ENCODE measurements at regions not wholly inside any gene's neighbourhood (a gene's known extent, or its start where the extent isn't known, plus 50 kb on each side); places are given as distances from the start of the nearest gene placed in this dataset.

DNA sequence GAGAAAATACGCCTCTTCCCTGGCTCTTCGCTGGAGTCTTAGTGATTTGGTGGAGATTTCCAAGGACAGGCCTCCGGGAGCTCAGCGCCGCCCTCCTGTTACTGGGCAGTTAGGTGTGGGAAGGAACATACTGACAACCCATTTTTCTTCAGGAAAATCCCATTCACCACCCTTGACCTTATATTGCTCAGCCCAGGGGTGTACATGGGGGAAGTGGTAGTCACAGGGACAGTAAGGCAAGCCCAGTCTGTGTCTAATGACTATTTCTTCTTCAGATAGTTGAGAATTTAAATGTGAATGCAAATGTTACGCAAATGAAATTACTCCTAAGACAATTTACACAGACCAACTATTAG lies 119.4 kb downstream of the UQCRFS1 start:
- no peak for DNase-seq (ENCODE audit: low read depth)

DNA sequence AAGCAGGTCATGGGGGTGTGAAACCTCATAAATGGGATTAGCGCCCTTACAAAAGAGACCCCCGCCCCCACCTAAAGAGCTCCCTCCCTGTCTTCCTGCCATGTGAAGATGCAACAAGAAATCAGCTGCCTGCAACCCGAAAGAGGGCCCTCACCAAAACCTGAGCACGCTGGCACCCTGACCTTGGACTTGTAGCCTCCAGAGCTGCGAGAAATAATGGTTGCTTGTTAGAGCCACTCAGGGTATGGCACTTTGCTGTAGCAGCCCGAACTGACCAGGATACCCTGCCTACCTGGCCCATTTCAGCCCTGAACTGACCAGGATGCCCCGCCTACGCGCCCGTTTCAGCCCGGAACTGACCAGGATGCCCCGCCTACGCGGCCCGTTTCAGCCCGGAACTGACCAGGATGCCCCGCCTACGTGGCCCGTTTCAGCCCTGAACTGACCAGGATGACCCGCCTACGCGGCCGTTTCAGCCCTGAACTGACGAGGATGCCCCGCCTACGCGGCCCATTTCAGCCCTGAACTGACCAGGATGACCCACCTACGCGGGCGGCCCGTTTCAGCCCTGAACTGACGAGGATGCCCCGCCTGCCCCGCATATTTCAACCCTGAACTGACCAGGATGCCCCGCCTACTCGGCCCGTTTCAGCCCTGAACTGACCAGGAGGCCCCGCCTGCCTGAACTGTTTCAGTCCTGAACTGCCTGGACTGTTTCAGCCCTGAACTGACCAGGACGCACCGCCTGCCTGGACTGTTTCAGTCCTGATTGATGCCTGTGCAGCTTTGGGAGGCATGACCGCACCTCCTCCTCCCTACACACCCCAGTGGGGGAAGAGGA lies 120.0 kb downstream of the UQCRFS1 start:
- DNase-seq (ENCODE audit: low read depth), result no peak

GRCh38 chr19:29090783-29091526 lies 122.0 kb downstream of the UQCRFS1 start:
- DNase-seq (ENCODE audit: low read depth), result no peak

- DNase-seq (ENCODE audit: low read depth), result no peak
These were observed 123.6 kb downstream of the UQCRFS1 start for GRCh38 chr19:29089315-29089870.

DNA sequence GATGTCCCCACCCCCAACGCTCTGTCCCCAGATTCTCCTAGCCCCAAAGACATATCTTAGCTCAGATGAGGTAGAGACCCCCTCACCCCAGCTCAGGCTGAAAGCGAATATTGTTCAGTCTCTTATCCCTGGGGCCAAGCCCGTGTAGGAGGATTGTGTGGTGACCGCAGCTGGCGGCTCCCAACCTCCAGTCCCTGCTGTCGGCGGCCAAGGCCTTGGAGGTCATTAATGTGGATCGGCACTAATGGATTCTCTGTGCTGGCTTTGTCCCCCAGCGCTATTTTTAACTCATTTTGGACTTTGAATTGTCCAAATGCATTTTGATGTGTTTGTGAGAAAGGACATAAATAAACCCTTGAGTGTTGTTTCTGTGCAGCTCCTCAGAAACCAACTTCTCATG lies 124.2 kb downstream of the UQCRFS1 start:
- DNase-seq (ENCODE audit: low read depth), result no peak

GRCh38 chr19:29086646-29087045 lies 126.3 kb downstream of the UQCRFS1 start:
- no peak for DNase-seq (ENCODE audit: low read depth)

- DNase-seq (ENCODE audit: low read depth), result no peak
These were observed 126.8 kb downstream of the UQCRFS1 start for GRCh38 chr19:29086182-29086581.

DNA sequence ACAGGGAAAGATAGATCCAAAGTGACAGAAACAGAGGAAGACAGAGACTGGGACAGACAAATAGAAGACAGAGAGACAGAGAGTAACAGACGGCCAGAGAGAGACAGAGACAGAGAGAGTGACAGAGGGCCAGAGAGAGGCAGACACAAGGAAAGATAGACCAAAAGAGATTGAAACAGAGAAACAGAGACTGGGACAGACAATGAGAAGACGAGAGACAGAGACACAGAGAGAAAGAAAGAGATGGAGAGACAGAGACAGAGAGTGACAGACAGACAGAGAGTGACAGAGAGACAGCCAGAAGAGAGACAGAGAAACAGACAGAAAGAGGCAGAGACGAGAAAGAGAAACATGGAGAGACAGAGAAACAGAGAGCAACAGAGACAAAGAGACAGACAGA lies 127.3 kb downstream of the UQCRFS1 start:
- DNase-seq (ENCODE audit: low read depth), result no peak

GRCh38 chr19:29085206-29085605 lies 127.7 kb downstream of the UQCRFS1 start:
- DNase-seq (ENCODE audit: low read depth), result no peak

DNA sequence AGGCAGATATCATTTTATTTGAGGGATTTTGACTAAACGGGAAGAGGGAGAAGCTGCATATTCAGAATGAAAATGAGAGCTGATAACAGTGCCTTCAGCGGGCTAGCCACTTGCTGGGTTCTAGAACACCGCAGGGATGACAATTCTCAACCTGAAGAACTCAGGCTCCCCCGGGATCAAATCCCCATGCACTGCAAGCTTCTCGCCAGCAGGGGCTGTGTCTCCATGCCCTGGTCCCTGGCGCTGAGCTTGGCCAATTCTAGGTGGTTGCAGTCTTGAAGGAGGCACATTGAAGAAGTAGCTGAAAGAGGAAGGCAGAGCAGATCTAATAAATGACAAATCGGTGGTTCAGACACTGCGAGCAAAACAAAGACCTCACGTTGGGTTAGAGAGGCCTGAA lies 128.7 kb downstream of the UQCRFS1 start:
- DNase-seq (ENCODE audit: low read depth), result no peak

DNA sequence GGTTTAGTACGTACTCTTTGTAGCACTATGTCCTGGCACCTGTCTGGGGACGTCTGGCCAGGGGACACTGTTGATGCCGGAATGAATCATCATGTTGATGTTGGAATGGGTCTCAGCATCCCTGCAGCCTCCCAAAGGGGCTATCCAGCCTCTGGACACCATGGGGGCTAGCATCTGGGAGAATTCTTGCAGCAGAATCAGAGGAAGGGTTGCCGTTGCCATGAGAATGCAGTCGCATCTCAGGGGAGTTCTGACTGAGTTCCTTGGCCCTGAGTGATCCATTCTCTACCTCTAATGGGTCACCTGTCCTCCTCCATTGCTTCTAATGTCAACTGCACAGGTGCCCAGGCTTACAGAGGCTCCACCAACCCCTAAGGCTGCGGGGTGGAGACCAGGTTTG lies 129.1 kb downstream of the UQCRFS1 start:
- DNase-seq (ENCODE audit: low read depth), result no peak

DNA sequence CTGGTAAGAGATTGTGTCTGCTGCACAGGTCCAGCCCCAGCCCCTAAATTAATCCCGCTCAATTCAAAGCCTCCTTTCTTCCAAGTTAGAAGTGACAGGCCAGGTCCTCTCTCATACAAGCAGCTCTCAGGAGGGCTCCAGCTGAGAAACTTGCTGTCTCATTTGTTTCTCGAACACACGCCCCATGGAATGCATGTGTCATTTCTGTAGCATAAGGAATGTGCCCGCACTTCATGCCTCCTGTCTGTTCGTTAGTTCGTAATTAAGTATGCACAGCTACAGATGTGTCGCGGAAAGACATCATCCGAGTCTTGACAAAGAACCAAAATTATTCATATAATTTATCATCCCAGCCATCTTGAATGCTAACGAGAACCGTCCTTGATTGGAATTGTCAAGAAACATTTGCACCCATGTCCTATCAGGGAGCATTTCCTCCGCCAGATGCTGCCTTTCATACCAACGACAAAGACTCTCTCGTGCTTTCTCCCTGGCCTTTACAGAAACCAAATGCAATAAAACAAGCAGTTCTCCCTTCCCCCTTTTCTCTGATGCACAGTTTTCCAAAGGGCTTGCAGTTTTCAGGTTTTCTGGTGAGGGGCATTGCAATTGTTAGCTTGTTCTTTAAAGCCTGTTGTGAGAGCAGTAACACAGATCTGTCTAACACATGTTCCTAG lies 133.5 kb downstream of the UQCRFS1 start:
- DNase-seq (ENCODE audit: low read depth), result no peak

DNA sequence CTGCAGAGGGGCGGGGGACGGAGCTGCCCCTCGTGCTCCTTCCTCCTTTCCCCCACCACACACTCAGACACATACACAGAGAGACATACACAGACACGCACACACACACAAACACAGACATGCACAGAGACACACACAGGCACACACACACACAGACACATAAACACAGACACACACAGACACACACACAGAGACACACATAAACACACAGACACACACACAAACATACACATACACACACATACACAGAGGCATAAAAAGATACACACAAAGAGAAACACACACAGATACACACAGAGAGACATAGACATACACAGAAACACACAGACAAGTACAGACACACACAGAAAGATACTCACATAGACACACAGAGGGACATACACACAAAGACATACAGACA lies 136.0 kb downstream of the UQCRFS1 start:
- no peak for DNase-seq (ENCODE audit: low read depth)

- DNase-seq (ENCODE audit: low read depth), result no peak
These were observed 136.8 kb downstream of the UQCRFS1 start for GRCh38 chr19:29076161-29076560.

DNA sequence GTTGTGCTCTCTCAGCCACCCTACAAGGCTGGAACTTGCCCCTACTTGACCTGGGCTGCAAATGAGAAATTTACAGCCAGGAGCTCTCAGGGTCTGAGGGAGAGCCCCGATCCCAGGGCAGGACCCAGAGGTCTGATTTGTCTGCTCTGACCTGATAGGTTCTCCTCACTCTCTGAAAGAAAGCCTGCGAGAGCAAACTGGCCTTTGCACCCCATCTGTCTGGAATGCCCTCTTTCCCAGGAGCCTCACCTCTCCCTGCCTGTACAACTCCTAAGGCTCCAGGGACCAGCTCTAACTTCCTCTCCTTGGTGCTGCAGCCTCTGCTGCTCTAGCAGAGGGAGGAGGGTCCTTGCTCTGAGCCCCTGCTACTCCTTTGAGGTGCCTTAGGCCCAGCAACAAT lies 137.8 kb downstream of the UQCRFS1 start:
- DNase-seq (ENCODE audit: low read depth), result no peak

DNA sequence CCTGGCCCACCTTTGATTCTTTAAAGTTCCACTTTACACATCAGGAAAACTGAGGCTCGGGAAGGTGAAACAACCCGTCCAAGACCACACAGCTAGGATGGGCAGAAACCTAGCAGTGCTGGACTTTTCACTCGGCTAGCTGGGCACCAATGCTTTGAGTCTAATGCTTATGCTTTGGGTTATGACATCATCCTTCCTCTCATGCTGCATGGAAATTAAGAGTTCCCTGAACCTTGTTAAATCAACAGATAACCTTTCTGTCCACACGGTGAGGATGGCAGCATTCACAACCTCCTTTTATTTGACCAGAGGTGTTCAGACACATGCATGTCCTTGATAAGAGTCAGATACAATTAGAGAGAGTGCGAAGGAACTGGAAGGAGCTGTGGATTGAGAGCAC lies 138.4 kb downstream of the UQCRFS1 start:
- no peak for DNase-seq (ENCODE audit: low read depth)

GRCh38 chr19:29067831-29068230 lies 145.1 kb downstream of the UQCRFS1 start:
- no peak for DNase-seq (ENCODE audit: low read depth)

DNA sequence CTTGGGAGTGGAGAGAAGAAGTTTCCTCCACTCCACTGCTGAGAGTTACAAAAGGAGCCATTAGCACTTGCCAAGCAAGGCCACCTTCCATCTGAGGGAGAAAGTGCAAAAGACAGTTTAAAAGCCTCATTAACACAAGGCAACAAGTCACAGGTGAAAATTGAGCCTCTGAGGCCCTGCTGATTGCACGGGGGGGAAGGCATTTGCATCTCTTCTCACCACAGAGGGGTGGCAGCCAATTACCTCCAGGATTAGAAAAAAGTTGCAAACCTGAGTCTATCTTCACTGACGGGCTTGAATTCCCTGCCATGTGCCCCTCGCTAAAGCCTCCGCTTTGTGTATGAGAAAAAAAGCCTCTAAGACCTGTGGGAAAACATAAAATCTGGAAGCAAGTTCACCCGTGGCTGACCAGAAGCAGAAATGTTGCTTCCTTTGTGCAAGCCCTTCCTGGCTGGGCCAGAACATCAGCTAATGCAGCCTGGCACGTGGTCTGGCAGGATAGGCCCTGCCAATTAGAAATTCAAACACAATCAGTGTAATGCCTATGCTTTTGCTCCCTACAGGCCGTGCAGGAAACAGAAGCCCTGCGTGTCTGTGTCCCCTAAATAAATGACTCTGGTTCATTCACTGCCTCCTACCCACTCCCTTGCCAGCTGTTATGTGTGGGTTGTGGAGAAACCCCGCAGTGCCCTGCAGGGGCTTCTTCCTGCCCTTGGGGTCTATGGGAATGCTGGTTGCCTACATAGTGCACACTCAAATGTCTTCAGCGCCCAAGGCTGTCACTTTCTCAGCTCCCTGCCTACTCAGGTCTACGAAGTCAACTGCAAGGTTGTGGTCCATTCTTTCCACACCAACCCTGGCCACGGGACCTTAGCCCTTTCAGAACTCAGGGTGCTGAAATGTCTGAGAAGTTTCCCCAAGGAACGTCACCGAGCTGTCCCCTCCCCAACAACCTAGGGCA lies 150.2 kb downstream of the UQCRFS1 start:
- DNase-seq (ENCODE audit: low read depth), result no peak

- no peak for DNase-seq (ENCODE audit: low read depth)
These were observed 152.1 kb downstream of the UQCRFS1 start for GRCh38 chr19:29060813-29061364.

DNA sequence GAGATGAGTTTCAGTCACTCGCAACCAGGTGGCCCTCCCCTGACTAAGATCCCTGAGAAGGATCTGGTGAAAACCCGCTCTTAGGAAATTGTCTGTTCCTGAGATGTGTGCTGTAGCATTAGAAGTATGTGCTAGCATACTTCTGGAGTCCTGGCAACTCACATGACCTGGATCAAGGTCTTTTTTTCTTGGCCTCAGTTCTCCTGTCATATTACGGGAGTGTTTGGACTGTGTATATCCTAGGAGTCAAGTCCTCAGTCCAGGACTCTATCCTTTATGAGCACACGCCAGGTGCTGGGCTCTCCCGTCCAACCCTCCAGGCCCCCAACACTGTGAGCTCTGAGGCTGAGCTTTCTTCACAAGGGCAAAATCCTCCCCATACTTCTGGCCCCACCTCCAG lies 156.4 kb downstream of the UQCRFS1 start:
- no peak for DNase-seq (ENCODE audit: low read depth)

Measured in fibroblast of gingiva (primary cell).